Trophoblast cell (in vitro differentiated cells and primary cell): ENCODE measurements at regions not wholly inside any gene's neighbourhood (a gene's known extent, or its start where the extent isn't known, plus 50 kb on each side); places are given as distances from the start of the nearest gene placed in this dataset.
"Not testable (repeated sequence)": the region's sequence is repeated elsewhere in the genome, so short reads cannot be mapped to it uniquely, and the experiment has no call there.

Experiments used
- DNase-seq, 2 donors: peaks; one replicate each; pipeline ENCODE4 v3.0.0-alpha.2; 2016
- H2AFZ ChIP-seq: 2 replicates; pipeline ENCODE4 v1.6.1; 2013; ENCODE audit warnings: low read length, moderate library complexity, mild to moderate bottlenecking; ENCODE audit not compliant: insufficient read depth, poor library complexity
- H2AK5ac ChIP-seq: 2 replicates; pipeline ENCODE4 v1.6.1; 2013; ENCODE audit warnings: mild to moderate bottlenecking, low read length
- H2BK120ac ChIP-seq: 2 replicates; pipeline ENCODE4 v1.6.1; 2013; ENCODE audit warnings: low read length, mild to moderate bottlenecking, moderate library complexity; ENCODE audit not compliant: insufficient read depth, poor library complexity
- H2BK12ac ChIP-seq: 2 replicates; pipeline ENCODE4 v1.6.1; 2013; ENCODE audit warnings: mild to moderate bottlenecking, low read length, moderate library complexity
- H2BK5ac ChIP-seq: 2 replicates; pipeline ENCODE4 v1.6.1; 2013; ENCODE audit warnings: low read length, low read depth, moderate library complexity, mild to moderate bottlenecking; ENCODE audit not compliant: poor library complexity
- H3K14ac ChIP-seq: 2 replicates; pipeline ENCODE4 v1.6.1; 2013; ENCODE audit warnings: mild to moderate bottlenecking, low read length
- H3K18ac ChIP-seq: 2 replicates; pipeline ENCODE4 v1.6.1; 2013; ENCODE audit warnings: mild to moderate bottlenecking, low read length
- H3K23ac ChIP-seq: 2 replicates; pipeline ENCODE4 v1.6.1; 2013; ENCODE audit warnings: low read length
- H3K27ac ChIP-seq: 2 replicates; pipeline ENCODE4 v1.5.1; 2013; ENCODE audit warnings: low read depth, mild to moderate bottlenecking, inconsistent platforms, low read length, moderate library complexity
- H3K27me3 ChIP-seq: 2 replicates; pipeline ENCODE4 v1.6.1; 2013; ENCODE audit warnings: inconsistent platforms, mild to moderate bottlenecking, low read length, moderate library complexity; ENCODE audit not compliant: insufficient read depth
- H3K36me3 ChIP-seq, 2 experiments: 1 replicate in 1 of 2; 2 replicates in 1 of 2; pipeline ENCODE4 v1.6.1; 2013; ENCODE audit warnings: low read length in 2 of 2, mild to moderate bottlenecking in 2 of 2, moderate library complexity in 1 of 2; ENCODE audit not compliant: insufficient read depth in 2 of 2, control insufficient read depth in 1 of 2
- H3K4ac ChIP-seq: 2 replicates; pipeline ENCODE4 v1.6.1; 2013; ENCODE audit warnings: low read depth, mild to moderate bottlenecking, low read length, moderate library complexity
- H3K4me1 ChIP-seq, 2 experiments: 1 replicate in 1 of 2; 2 replicates in 1 of 2; pipeline ENCODE4 v1.6.1; 2013; ENCODE audit warnings: low read length in 2 of 2, mild to moderate bottlenecking in 2 of 2, moderate library complexity in 1 of 2; ENCODE audit not compliant: insufficient read depth in 2 of 2, control insufficient read depth in 1 of 2
- H3K4me2 ChIP-seq: 2 replicates; pipeline ENCODE4 v1.6.1; 2013; ENCODE audit warnings: inconsistent platforms, mild to moderate bottlenecking, low read length, moderate library complexity
- H3K4me3 ChIP-seq: 2 replicates; pipeline ENCODE4 v1.5.1; 2013; ENCODE audit warnings: mild to moderate bottlenecking, low read depth, low read length, inconsistent platforms
- H3K79me1 ChIP-seq: one replicate; pipeline ENCODE4 v1.6.1; 2013; ENCODE audit warnings: low read length
- H3K79me2 ChIP-seq: 2 replicates; pipeline ENCODE4 v1.6.1; 2013; ENCODE audit warnings: low read length, mild to moderate bottlenecking; ENCODE audit not compliant: control insufficient read depth, insufficient read depth, poor library complexity
- H3K9ac ChIP-seq: 2 replicates; pipeline ENCODE4 v1.6.1; 2013; ENCODE audit warnings: mild to moderate bottlenecking, low read length
- H3K9me3 ChIP-seq: 2 replicates; pipeline ENCODE4 v1.6.1; 2013; ENCODE audit warnings: low read depth, mild to moderate bottlenecking, control low read depth, inconsistent platforms, low read length; ENCODE audit not compliant: insufficient read depth
- H4K12ac ChIP-seq: 2 replicates; pipeline ENCODE4 v1.6.1; 2013; ENCODE audit warnings: low read depth, mild to moderate bottlenecking, low read length, moderate library complexity
- H4K8ac ChIP-seq: 2 replicates; pipeline ENCODE4 v1.6.1; 2013; ENCODE audit warnings: low read depth, mild to moderate bottlenecking, low read length, moderate library complexity
- H4K91ac ChIP-seq: one replicate; pipeline ENCODE4 v1.6.1; 2013; ENCODE audit warnings: low read depth, mild to moderate bottlenecking, low read length, moderate library complexity
- WGBS: extraction: QIAGEN DNeasy Blood & Tissue Kit; methylation state at CpG from one replicate; pipeline ENCODE4 v1.1.7; 2013; ENCODE audit warnings: missing lambda C conversion rate; ENCODE audit not compliant: insufficient read length, insufficient coverage; ENCODE audit errors: extremely low coverage; 5-methylcytosine and 5-hydroxymethylcytosine counted together

DNA sequence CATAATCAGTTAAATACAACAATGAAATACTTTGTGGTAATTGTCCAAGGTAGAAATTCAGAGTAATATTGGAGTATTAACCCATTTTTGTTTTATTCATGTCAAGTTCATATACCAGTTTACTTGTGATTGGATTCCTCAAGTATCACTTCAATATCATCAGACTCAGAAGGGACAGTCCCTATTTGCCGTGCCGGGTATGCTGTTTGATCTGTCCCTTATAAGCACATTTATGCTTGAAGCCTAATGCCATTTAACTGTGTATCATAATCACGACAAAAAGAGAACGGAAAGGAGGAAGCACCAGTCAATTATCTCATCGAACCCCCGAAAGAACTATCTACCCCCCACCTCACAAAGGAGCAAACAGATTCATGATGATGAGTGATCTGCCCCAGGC, 171.0 kb upstream of the TBL1X start:
- H3K27ac ChIP-seq = no peak overlapping the region
- DNase-seq = no peak
- no peak overlapping the region for H3K4me3 ChIP-seq
- WGBS = no CpG with 5 or more reads among the region's 6 CpGs
- H4K8ac ChIP-seq = no peak overlapping the region
- H3K18ac ChIP-seq = no peak overlapping the region
- no peak overlapping the region for H3K4ac ChIP-seq
- H3K36me3 ChIP-seq = no peaks in the 10 kb centered on the region
- H3K79me2 ChIP-seq = no peaks in the 10 kb centered on the region
- H3K9ac ChIP-seq = no peak overlapping the region
- H2BK5ac ChIP-seq = no peak overlapping the region
- no peak overlapping the region for H2AFZ ChIP-seq
- no peak overlapping the region for H3K4me2 ChIP-seq
- H4K91ac ChIP-seq = no peak overlapping the region
- no peak overlapping the region for H2BK120ac ChIP-seq
- no peaks in the 10 kb centered on the region for H3K79me1 ChIP-seq
- H3K14ac ChIP-seq = no peak overlapping the region
- H2AK5ac ChIP-seq = no peak overlapping the region
- no peak overlapping the region for H3K23ac ChIP-seq
- no peak overlapping the region for H2BK12ac ChIP-seq
- no peaks in the 10 kb centered on the region for H3K9me3 ChIP-seq
- H3K27me3 ChIP-seq = no peaks in the 10 kb centered on the region
- H3K4me1 ChIP-seq = no peaks in the 10 kb centered on the region
- H4K12ac ChIP-seq = no peak overlapping the region

- H2BK12ac ChIP-seq = no peak overlapping the region
These were observed 169.3 kb upstream of the TBL1X start for GRCh38 chrX:9295551-9295950.

GRCh38 chrX:9298221-9298620, 166.6 kb upstream of the TBL1X start:
- Histone ChIP-seq H2AK5ac (no peak overlapping the region), H4K8ac (no peak overlapping the region), H3K4ac (no peak overlapping the region), H3K27ac (no peak overlapping the region), H3K14ac (no peak overlapping the region), H2AFZ (no peak overlapping the region), H3K9me3 (no peaks in the 10 kb centered on the region), H4K91ac (no peak overlapping the region), H3K4me3 (no peak overlapping the region), H3K4me2 (no peak overlapping the region), H3K79me2 (no peaks in the 10 kb centered on the region), H2BK120ac (no peak overlapping the region), H3K36me3 (no peaks in the 10 kb centered on the region), H3K23ac (no peak overlapping the region), H3K9ac (no peak overlapping the region), H3K4me1 (no peaks in the 10 kb centered on the region), H4K12ac (no peak overlapping the region), H3K18ac (no peak overlapping the region), H2BK12ac (no peak overlapping the region), H2BK5ac (no peak overlapping the region), H3K27me3 (no peaks in the 10 kb centered on the region), H3K79me1 (no peaks in the 10 kb centered on the region)
- no CpG with 5 or more reads among the region's 1 CpG for WGBS
- DNase-seq = no peak

More at GRCh38 chrX:9295551-9295950, 169.3 kb upstream of the TBL1X start:
- no peaks in the 10 kb centered on the region for H3K36me3 ChIP-seq
- H4K12ac ChIP-seq = no peak overlapping the region
- no CpG with 5 or more reads among the region's 5 CpGs for WGBS
- no peaks in the 10 kb centered on the region for H3K27me3 ChIP-seq
- no peaks in the 10 kb centered on the region for H3K9me3 ChIP-seq
- no peaks in the 10 kb centered on the region for H3K79me1 ChIP-seq
- no peak overlapping the region for H3K4me3 ChIP-seq
- H3K9ac ChIP-seq = no peak overlapping the region
- H3K4me1 ChIP-seq = no peaks in the 10 kb centered on the region
- H3K79me2 ChIP-seq = no peaks in the 10 kb centered on the region
- no peak overlapping the region for H4K8ac ChIP-seq
- no peak overlapping the region for H3K14ac ChIP-seq
- no peak overlapping the region for H2AFZ ChIP-seq
- H3K4me2 ChIP-seq = no peak overlapping the region
- no peak overlapping the region for H3K4ac ChIP-seq
- no peak overlapping the region for H2BK5ac ChIP-seq
- H3K27ac ChIP-seq = no peak overlapping the region
- DNase-seq = no peak
- H2AK5ac ChIP-seq = no peak overlapping the region
- H2BK120ac ChIP-seq = no peak overlapping the region
- H3K23ac ChIP-seq = no peak overlapping the region
- H4K91ac ChIP-seq = no peak overlapping the region
- H3K18ac ChIP-seq = no peak overlapping the region

DNA sequence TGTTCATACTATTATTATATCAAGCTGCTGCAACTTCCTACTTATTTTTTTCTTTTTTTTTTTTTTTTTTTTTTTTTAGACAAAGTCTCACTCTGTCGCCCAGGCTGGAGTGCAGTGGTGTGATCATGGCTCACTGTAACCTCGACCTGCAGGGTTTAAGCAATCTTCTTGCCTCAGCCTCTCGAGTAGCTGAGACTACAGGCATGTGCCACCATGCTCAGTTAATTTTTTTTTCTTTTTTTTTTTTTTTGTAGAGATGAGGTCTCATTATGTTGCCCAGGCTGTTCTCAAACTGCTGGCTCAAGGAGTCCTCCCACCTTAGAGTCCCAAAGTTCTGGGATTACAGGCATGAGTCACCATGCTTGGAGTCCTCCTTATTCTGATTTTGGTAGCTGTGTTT, 165.2 kb upstream of the TBL1X start:
- not testable (repeated sequence) for H3K9ac ChIP-seq, H2AK5ac ChIP-seq, H4K91ac ChIP-seq, H3K23ac ChIP-seq, H3K4ac ChIP-seq, H4K8ac ChIP-seq, H3K4me1 ChIP-seq, DNase-seq, H2BK120ac ChIP-seq, H3K18ac ChIP-seq, H4K12ac ChIP-seq, H3K4me3 ChIP-seq, H2BK5ac ChIP-seq, H2AFZ ChIP-seq, H3K36me3 ChIP-seq, H3K4me2 ChIP-seq, H3K79me2 ChIP-seq, H2BK12ac ChIP-seq, H3K27ac ChIP-seq, H3K27me3 ChIP-seq, H3K9me3 ChIP-seq, H3K79me1 ChIP-seq, H3K14ac ChIP-seq
- WGBS = no CpG with 5 or more reads among the region's 3 CpGs
